NB4 (cell line): ENCODE measurements at regions not wholly inside any gene's neighbourhood (a gene's known extent, or its start where the extent isn't known, plus 50 kb on each side); places are given as distances from the start of the nearest gene placed in this dataset.

ENCODE experiments used
- POLR2A ChIP-seq: IDR thresholded peaks from 2 replicates; pipeline ENCODE4 v1.6.1; 2011; ENCODE audit warnings: mild to moderate bottlenecking; ENCODE audit not compliant: insufficient read length; ENCODE audit errors: extremely low read depth
- TF ChIP-seq, protein P1 (sequence below): IDR thresholded peaks from one replicate; pipeline ENCODE4 v1.5.1; 2012; ENCODE audit warnings: low read depth, low read length

DNA sequence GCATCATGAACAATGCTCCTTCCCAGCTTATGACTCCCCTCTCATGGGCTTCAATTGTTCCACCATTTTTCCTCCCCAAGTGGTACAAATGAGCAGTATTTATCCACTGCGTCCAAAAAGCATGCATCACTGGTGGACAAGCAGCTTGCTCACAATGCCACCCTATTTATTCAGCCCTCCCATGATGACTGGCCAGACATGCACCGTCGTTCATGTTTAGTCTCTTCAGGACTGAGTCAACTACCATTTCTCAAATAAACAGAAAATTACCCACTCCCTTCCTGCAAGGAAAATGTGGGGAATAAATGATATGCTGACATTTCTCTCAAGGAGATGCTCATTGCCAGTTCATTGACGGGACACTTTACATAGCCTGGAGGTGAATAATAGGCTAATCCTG, 300.4 kb downstream of the C6orf118 start:
- TF ChIP-seq, protein P1, sequence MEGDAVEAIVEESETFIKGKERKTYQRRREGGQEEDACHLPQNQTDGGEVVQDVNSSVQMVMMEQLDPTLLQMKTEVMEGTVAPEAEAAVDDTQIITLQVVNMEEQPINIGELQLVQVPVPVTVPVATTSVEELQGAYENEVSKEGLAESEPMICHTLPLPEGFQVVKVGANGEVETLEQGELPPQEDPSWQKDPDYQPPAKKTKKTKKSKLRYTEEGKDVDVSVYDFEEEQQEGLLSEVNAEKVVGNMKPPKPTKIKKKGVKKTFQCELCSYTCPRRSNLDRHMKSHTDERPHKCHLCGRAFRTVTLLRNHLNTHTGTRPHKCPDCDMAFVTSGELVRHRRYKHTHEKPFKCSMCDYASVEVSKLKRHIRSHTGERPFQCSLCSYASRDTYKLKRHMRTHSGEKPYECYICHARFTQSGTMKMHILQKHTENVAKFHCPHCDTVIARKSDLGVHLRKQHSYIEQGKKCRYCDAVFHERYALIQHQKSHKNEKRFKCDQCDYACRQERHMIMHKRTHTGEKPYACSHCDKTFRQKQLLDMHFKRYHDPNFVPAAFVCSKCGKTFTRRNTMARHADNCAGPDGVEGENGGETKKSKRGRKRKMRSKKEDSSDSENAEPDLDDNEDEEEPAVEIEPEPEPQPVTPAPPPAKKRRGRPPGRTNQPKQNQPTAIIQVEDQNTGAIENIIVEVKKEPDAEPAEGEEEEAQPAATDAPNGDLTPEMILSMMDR = no peak
- TF ChIP-seq POLR2A = no peak
